ENCODE measurements at regions not wholly inside any gene's neighbourhood (a gene's known extent, or its start where the extent isn't known, plus 50 kb on each side); places are given as distances from the start of the nearest gene placed in this dataset.

- TF ChIP-seq CTCF (conservative IDR thresholded peaks at IDR 0.05; ENCODE audit: low read depth in 2 of 2) (no peak), EZH2phosphoT487 (IDR thresholded peaks at IDR 0.05; ENCODE audit: unreplicated experiment) (no peak), POLR2AphosphoS5 (IDR thresholded peaks at IDR 0.05; ENCODE audit: low read depth) (no peak), CREB1 (CRISPR knock-in tag; IDR thresholded peaks at IDR 0.05; ENCODE audit: low read depth) (no peak), EZH2 (IDR thresholded peaks at IDR 0.05; ENCODE audit: low read depth, unreplicated experiment) (no peak), STAT1 (IDR thresholded peaks at IDR 0.05; ENCODE audit: unreplicated experiment) (no peak)
- TF ChIP-seq, protein P1, sequence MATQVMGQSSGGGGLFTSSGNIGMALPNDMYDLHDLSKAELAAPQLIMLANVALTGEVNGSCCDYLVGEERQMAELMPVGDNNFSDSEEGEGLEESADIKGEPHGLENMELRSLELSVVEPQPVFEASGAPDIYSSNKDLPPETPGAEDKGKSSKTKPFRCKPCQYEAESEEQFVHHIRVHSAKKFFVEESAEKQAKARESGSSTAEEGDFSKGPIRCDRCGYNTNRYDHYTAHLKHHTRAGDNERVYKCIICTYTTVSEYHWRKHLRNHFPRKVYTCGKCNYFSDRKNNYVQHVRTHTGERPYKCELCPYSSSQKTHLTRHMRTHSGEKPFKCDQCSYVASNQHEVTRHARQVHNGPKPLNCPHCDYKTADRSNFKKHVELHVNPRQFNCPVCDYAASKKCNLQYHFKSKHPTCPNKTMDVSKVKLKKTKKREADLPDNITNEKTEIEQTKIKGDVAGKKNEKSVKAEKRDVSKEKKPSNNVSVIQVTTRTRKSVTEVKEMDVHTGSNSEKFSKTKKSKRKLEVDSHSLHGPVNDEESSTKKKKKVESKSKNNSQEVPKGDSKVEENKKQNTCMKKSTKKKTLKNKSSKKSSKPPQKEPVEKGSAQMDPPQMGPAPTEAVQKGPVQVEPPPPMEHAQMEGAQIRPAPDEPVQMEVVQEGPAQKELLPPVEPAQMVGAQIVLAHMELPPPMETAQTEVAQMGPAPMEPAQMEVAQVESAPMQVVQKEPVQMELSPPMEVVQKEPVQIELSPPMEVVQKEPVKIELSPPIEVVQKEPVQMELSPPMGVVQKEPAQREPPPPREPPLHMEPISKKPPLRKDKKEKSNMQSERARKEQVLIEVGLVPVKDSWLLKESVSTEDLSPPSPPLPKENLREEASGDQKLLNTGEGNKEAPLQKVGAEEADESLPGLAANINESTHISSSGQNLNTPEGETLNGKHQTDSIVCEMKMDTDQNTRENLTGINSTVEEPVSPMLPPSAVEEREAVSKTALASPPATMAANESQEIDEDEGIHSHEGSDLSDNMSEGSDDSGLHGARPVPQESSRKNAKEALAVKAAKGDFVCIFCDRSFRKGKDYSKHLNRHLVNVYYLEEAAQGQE (IDR thresholded peaks at IDR 0.05; ENCODE audit: unreplicated experiment) = no peak
- TF ChIP-seq, protein P2, sequence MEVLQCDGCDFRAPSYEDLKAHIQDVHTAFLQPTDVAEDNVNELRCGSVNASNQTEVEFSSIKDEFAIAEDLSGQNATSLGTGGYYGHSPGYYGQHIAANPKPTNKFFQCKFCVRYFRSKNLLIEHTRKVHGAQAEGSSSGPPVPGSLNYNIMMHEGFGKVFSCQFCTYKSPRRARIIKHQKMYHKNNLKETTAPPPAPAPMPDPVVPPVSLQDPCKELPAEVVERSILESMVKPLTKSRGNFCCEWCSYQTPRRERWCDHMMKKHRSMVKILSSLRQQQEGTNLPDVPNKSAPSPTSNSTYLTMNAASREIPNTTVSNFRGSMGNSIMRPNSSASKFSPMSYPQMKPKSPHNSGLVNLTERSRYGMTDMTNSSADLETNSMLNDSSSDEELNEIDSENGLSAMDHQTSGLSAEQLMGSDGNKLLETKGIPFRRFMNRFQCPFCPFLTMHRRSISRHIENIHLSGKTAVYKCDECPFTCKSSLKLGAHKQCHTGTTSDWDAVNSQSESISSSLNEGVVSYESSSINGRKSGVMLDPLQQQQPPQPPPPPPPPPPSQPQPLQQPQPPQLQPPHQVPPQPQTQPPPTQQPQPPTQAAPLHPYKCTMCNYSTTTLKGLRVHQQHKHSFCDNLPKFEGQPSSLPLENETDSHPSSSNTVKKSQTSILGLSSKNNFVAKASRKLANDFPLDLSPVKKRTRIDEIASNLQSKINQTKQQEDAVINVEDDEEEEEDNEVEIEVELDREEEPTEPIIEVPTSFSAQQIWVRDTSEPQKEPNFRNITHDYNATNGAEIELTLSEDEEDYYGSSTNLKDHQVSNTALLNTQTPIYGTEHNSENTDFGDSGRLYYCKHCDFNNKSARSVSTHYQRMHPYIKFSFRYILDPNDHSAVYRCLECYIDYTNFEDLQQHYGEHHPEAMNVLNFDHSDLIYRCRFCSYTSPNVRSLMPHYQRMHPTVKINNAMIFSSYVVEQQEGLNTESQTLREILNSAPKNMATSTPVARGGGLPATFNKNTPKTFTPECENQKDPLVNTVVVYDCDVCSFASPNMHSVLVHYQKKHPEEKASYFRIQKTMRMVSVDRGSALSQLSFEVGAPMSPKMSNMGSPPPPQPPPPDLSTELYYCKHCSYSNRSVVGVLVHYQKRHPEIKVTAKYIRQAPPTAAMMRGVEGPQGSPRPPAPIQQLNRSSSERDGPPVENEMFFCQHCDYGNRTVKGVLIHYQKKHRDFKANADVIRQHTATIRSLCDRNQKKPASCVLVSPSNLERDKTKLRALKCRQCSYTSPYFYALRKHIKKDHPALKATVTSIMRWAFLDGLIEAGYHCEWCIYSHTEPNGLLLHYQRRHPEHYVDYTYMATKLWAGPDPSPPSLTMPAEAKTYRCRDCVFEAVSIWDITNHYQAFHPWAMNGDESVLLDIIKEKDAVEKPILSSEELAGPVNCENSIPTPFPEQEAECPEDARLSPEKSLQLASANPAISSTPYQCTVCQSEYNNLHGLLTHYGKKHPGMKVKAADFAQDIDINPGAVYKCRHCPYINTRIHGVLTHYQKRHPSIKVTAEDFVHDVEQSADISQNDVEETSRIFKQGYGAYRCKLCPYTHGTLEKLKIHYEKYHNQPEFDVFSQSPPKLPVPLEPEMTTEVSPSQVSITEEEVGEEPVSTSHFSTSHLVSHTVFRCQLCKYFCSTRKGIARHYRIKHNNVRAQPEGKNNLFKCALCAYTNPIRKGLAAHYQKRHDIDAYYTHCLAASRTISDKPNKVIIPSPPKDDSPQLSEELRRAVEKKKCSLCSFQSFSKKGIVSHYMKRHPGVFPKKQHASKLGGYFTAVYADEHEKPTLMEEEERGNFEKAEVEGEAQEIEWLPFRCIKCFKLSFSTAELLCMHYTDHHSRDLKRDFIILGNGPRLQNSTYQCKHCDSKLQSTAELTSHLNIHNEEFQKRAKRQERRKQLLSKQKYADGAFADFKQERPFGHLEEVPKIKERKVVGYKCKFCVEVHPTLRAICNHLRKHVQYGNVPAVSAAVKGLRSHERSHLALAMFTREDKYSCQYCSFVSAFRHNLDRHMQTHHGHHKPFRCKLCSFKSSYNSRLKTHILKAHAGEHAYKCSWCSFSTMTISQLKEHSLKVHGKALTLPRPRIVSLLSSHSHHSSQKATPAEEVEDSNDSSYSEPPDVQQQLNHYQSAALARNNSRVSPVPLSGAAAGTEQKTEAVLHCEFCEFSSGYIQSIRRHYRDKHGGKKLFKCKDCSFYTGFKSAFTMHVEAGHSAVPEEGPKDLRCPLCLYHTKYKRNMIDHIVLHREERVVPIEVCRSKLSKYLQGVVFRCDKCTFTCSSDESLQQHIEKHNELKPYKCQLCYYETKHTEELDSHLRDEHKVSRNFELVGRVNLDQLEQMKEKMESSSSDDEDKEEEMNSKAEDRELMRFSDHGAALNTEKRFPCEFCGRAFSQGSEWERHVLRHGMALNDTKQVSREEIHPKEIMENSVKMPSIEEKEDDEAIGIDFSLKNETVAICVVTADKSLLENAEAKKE (CRISPR knock-in tag; IDR thresholded peaks at IDR 0.05) = no peak
Measured at GRCh38 chr21:29245863-29246262, 52.9 kb upstream of the BACH1 start.

Measured in GM23338 (cell line).